ENCODE measurements at regions not wholly inside any gene's neighbourhood (a gene's known extent, or its start where the extent isn't known, plus 50 kb on each side); places are given as distances from the start of the nearest gene placed in this dataset.

DNA sequence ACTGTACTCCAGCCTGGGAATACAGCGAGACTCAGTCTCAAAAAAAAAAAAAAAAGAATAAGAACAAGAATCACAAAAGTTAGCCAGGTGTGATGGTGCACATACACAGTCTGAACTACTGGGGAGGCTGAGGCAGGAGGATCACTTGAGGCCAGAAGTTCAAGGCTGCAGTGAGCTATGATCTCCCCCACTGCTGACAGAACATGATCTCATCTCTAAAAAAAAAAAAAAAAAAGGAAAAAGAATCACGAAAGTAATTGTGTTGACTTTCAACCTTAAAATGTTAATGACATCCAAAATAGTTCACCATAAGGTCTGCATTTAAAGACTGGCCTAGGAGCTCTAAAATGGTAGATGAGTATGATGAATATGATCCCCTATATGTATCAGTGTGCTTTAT lies 68.0 kb upstream of the MAP4 start:
- TF ChIP-seq POLR2A (IDR thresholded peaks at IDR 0.05; ENCODE audit: low read depth, low read length) (no peak), POLR2AphosphoS5 (IDR thresholded peaks at IDR 0.05; ENCODE audit: low read depth, low read length) (no peak), POU2F2 (IDR thresholded peaks at IDR 0.05; ENCODE audit: low read depth, low read length) (no peak), SPI1 (IDR thresholded peaks at IDR 0.05; ENCODE audit: low read depth, low read length) (no peak), TAF1 (IDR thresholded peaks at IDR 0.05; ENCODE audit: low read depth, low read length) (no peak), PAX5 (IDR thresholded peaks at IDR 0.05; ENCODE audit: insufficient read depth, low read length, severe bottlenecking) (no peak)

All from GM12891 (cell line).